PFSK-1 (cell line): ENCODE measurements at regions not wholly inside any gene's neighbourhood (a gene's known extent, or its start where the extent isn't known, plus 50 kb on each side); places are given as distances from the start of the nearest gene placed in this dataset.

Experiments used
- FOXP2 ChIP-seq: optimal IDR thresholded peaks from 2 replicates; pipeline ENCODE3; 2011; ENCODE audit warnings: borderline replicate concordance, control low read depth, inconsistent platforms; ENCODE audit not compliant: insufficient read depth; ENCODE audit errors: extremely low read length, extremely low read depth
- POLR2AphosphoS5 ChIP-seq: IDR thresholded peaks from 2 replicates; pipeline ENCODE4 v1.6.1; 2012; ENCODE audit warnings: low read depth, mild to moderate bottlenecking, control low read depth, low read length, moderate library complexity
- REST ChIP-seq, 2 experiments: IDR thresholded peaks; 2 replicates each; pipeline versions ENCODE4 v1.6.1 to v1.8.0; 2011 to 2012; ENCODE audit warnings: low read depth in 2 of 2, low read length in 2 of 2, control low read depth in 1 of 2, inconsistent platforms in 1 of 2, mild to moderate bottlenecking in 1 of 2, moderate library complexity in 1 of 2; ENCODE audit not compliant: insufficient read depth in 1 of 2
- SIN3A ChIP-seq: IDR thresholded peaks from 2 replicates; pipeline ENCODE4 v1.6.1; 2012; ENCODE audit warnings: mild to moderate bottlenecking, low read length, moderate library complexity, borderline replicate concordance; ENCODE audit not compliant: insufficient read depth
- TAF1 ChIP-seq: IDR thresholded peaks from 2 replicates; pipeline ENCODE4 v1.6.1; 2012; ENCODE audit warnings: low read length, control low read depth, borderline replicate concordance; ENCODE audit not compliant: insufficient read depth

GRCh38 chr10:59563531-59563930 lies 146.1 kb downstream of the SLC16A9 start:
- TF ChIP-seq TAF1: no peak
- TF ChIP-seq FOXP2: no peak
- TF ChIP-seq SIN3A: no peak
- no peak for TF ChIP-seq REST (IDR thresholded peaks at IDR 0.05; ENCODE audit: insufficient read depth in 1 of 2, low read depth in 2 of 2, low read length in 2 of 2)
- no peak for TF ChIP-seq POLR2AphosphoS5

GRCh38 chr10:59562126-59562525 lies 147.5 kb downstream of the SLC16A9 start:
- no peak for TF ChIP-seq TAF1
- TF ChIP-seq FOXP2: no peak
- no peak for TF ChIP-seq SIN3A
- no peak for TF ChIP-seq REST (IDR thresholded peaks at IDR 0.05; ENCODE audit: insufficient read depth in 1 of 2, low read depth in 2 of 2, low read length in 2 of 2)
- no peak for TF ChIP-seq POLR2AphosphoS5

GRCh38 chr10:59561477-59562121 lies 148.1 kb downstream of the SLC16A9 start:
- no peak for TF ChIP-seq POLR2AphosphoS5
- TF ChIP-seq REST (IDR thresholded peaks at IDR 0.05; ENCODE audit: insufficient read depth in 1 of 2, low read depth in 2 of 2, low read length in 2 of 2): no peak
- no peak for TF ChIP-seq SIN3A
- no peak for TF ChIP-seq FOXP2
- no peak for TF ChIP-seq TAF1

- TF ChIP-seq POLR2AphosphoS5: no peak
- no peak for TF ChIP-seq REST (IDR thresholded peaks at IDR 0.05; ENCODE audit: insufficient read depth in 1 of 2, low read depth in 2 of 2, low read length in 2 of 2)
- TF ChIP-seq TAF1: no peak
- no peak for TF ChIP-seq SIN3A
- no peak for TF ChIP-seq FOXP2
Measured at GRCh38 chr10:59560990-59561389, 148.7 kb downstream of the SLC16A9 start.

- TF ChIP-seq POLR2AphosphoS5 (no peak), FOXP2 (no peak), REST (IDR thresholded peaks at IDR 0.05; ENCODE audit: insufficient read depth in 1 of 2, low read depth in 2 of 2, low read length in 2 of 2) (no peak), TAF1 (no peak), SIN3A (no peak)
Measured at GRCh38 chr10:59560161-59560560, 149.5 kb downstream of the SLC16A9 start.
